Neural cell (in vitro differentiated cells): ENCODE measurements at regions not wholly inside any gene's neighbourhood (a gene's known extent, or its start where the extent isn't known, plus 50 kb on each side); places are given as distances from the start of the nearest gene placed in this dataset.

Source experiments
- EP300 ChIP-seq: fragments of 450-650 bp; conservative IDR thresholded peaks from 2 replicates; pipeline ENCODE4 v1.6.1; 2014; ENCODE audit warnings: antibody characterized with exemption, mild to moderate bottlenecking, moderate library complexity; ENCODE audit not compliant: poor library complexity, severe bottlenecking
- MXI1 ChIP-seq: fragments of 450-650 bp; conservative IDR thresholded peaks from 2 replicates; pipeline ENCODE4 v1.6.1; 2014; ENCODE audit warnings: antibody characterized with exemption, mild to moderate bottlenecking; ENCODE audit not compliant: poor library complexity, severe bottlenecking
- POLR2AphosphoS5 ChIP-seq: IDR thresholded peaks from 2 replicates; pipeline ENCODE4 v1.6.1; 2012
- RAD21 ChIP-seq: fragments of 450-650 bp; conservative IDR thresholded peaks from 2 replicates; pipeline ENCODE4 v1.6.1; 2014; ENCODE audit warnings: antibody characterized with exemption, mild to moderate bottlenecking, moderate library complexity
- SMC3 ChIP-seq: fragments of 450-650 bp; conservative IDR thresholded peaks from 2 replicates; pipeline ENCODE4 v1.6.1; 2014; ENCODE audit warnings: antibody characterized with exemption, mild to moderate bottlenecking, moderate library complexity; ENCODE audit not compliant: poor library complexity
- TAF1 ChIP-seq: IDR thresholded peaks from 2 replicates; pipeline ENCODE4 v1.6.1; 2012; ENCODE audit warnings: low read depth
- TF ChIP-seq, protein P1 (sequence below): fragments of 450-650 bp; IDR thresholded peaks from 2 replicates; pipeline ENCODE4 v1.5.1; 2014; ENCODE audit warnings: antibody characterized with exemption, mild to moderate bottlenecking, moderate library complexity; ENCODE audit not compliant: poor library complexity, severe bottlenecking
- TF ChIP-seq, protein P2 (sequence below): IDR thresholded peaks from 2 replicates; pipeline ENCODE4 v1.6.1; 2012; ENCODE audit warnings: borderline replicate concordance

DNA sequence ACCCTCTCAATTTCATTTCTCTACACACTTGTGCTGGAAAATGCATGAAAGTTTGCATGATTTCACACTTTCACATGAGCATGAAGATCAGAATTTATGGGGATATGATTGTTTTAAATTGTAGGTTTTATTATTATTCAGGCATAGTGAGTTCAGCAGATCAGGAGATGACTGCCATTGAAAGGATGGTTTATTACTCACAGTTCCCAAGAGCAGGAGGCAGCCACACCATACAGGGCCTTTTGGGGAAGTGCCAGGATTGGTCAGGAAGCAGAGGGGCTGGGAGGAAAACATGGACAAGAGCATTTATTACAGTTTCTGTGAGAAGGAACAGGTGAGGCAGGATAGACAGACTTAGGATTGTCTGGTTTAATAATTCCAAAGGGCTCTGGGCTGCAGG is 114.6 kb upstream of the KCNJ15 start:
- TF ChIP-seq, protein P1, sequence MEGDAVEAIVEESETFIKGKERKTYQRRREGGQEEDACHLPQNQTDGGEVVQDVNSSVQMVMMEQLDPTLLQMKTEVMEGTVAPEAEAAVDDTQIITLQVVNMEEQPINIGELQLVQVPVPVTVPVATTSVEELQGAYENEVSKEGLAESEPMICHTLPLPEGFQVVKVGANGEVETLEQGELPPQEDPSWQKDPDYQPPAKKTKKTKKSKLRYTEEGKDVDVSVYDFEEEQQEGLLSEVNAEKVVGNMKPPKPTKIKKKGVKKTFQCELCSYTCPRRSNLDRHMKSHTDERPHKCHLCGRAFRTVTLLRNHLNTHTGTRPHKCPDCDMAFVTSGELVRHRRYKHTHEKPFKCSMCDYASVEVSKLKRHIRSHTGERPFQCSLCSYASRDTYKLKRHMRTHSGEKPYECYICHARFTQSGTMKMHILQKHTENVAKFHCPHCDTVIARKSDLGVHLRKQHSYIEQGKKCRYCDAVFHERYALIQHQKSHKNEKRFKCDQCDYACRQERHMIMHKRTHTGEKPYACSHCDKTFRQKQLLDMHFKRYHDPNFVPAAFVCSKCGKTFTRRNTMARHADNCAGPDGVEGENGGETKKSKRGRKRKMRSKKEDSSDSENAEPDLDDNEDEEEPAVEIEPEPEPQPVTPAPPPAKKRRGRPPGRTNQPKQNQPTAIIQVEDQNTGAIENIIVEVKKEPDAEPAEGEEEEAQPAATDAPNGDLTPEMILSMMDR: no peak
- TF ChIP-seq RAD21: no peak
- no peak for TF ChIP-seq SMC3
- no peak for TF ChIP-seq POLR2AphosphoS5
- TF ChIP-seq EP300: no peak
- no peak for TF ChIP-seq TAF1
- no peak for TF ChIP-seq MXI1
- TF ChIP-seq, protein P2, sequence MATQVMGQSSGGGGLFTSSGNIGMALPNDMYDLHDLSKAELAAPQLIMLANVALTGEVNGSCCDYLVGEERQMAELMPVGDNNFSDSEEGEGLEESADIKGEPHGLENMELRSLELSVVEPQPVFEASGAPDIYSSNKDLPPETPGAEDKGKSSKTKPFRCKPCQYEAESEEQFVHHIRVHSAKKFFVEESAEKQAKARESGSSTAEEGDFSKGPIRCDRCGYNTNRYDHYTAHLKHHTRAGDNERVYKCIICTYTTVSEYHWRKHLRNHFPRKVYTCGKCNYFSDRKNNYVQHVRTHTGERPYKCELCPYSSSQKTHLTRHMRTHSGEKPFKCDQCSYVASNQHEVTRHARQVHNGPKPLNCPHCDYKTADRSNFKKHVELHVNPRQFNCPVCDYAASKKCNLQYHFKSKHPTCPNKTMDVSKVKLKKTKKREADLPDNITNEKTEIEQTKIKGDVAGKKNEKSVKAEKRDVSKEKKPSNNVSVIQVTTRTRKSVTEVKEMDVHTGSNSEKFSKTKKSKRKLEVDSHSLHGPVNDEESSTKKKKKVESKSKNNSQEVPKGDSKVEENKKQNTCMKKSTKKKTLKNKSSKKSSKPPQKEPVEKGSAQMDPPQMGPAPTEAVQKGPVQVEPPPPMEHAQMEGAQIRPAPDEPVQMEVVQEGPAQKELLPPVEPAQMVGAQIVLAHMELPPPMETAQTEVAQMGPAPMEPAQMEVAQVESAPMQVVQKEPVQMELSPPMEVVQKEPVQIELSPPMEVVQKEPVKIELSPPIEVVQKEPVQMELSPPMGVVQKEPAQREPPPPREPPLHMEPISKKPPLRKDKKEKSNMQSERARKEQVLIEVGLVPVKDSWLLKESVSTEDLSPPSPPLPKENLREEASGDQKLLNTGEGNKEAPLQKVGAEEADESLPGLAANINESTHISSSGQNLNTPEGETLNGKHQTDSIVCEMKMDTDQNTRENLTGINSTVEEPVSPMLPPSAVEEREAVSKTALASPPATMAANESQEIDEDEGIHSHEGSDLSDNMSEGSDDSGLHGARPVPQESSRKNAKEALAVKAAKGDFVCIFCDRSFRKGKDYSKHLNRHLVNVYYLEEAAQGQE: no peak
